SW 1271 (cell line): ENCODE measurements at regions not wholly inside any gene's neighbourhood (a gene's known extent, or its start where the extent isn't known, plus 50 kb on each side); places are given as distances from the start of the nearest gene placed in this dataset.

Source experiments
- DNase-seq, 2 experiments: peaks; one replicate each; lab custom pipeline; 2025; lab: John Stamatoyannopoulos, UW

GRCh38 chr11:36729825-36730224 is 131.8 kb upstream of the RAG2 start:
- no peak for DNase-seq

GRCh38 chr11:36726420-36726819 is 128.4 kb upstream of the RAG2 start:
- DNase-seq, result no peak

GRCh38 chr11:36724742-36725385 is 126.8 kb upstream of the RAG2 start:
- DNase-seq, result no peak

- DNase-seq, result no peak
Measured at GRCh38 chr11:36722421-36722820, 124.4 kb upstream of the RAG2 start.

GRCh38 chr11:36719358-36720107 is 121.5 kb upstream of the RAG2 start:
- no peak for DNase-seq

- no peak for DNase-seq
Measured at GRCh38 chr11:36718451-36718850, 120.4 kb upstream of the RAG2 start.

- DNase-seq, result no peak
Measured at GRCh38 chr11:36713715-36714114, 115.7 kb upstream of the RAG2 start.

- no peak for DNase-seq
Measured at GRCh38 chr11:36711104-36711825, 113.2 kb upstream of the RAG2 start.
